ENCODE measurements at regions not wholly inside any gene's neighbourhood (a gene's known extent, or its start where the extent isn't known, plus 50 kb on each side); places are given as distances from the start of the nearest gene placed in this dataset.

DNA sequence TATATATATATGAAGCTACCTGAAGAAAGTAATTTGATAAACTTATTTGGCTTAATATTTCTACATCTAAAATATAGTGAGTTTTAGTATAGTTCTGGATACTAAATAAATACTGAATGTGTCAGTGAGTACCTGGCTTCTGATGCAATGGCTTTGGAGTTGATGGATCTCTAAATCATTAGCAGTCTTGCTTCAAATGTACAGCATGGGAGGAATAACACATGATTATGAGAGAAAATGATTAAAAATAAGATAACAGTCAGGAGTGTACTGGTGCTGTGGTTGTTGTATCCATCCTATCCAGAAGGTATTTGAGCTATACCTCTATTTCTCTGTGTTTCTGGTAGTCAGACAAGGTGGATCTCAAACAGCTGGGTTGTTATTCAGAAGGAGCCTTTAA lies 641.3 kb downstream of the TRAM1L1 start:
- H3K4me3 ChIP-seq (ENCODE audit: low read depth, poor library complexity, severe bottlenecking) = no peak overlapping the region
- DNase-seq (ENCODE audit: low spot score in 2 of 2) = no peak
- intact Hi-C loops (cut with DNase I; ENCODE audit: low total_unique reads) = no loop called here
- TF ChIP-seq POLR2A (IDR thresholded peaks at IDR 0.05) = no peak
- TF ChIP-seq, protein P1, sequence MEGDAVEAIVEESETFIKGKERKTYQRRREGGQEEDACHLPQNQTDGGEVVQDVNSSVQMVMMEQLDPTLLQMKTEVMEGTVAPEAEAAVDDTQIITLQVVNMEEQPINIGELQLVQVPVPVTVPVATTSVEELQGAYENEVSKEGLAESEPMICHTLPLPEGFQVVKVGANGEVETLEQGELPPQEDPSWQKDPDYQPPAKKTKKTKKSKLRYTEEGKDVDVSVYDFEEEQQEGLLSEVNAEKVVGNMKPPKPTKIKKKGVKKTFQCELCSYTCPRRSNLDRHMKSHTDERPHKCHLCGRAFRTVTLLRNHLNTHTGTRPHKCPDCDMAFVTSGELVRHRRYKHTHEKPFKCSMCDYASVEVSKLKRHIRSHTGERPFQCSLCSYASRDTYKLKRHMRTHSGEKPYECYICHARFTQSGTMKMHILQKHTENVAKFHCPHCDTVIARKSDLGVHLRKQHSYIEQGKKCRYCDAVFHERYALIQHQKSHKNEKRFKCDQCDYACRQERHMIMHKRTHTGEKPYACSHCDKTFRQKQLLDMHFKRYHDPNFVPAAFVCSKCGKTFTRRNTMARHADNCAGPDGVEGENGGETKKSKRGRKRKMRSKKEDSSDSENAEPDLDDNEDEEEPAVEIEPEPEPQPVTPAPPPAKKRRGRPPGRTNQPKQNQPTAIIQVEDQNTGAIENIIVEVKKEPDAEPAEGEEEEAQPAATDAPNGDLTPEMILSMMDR (IDR thresholded peaks at IDR 0.05) = no peak

DNA sequence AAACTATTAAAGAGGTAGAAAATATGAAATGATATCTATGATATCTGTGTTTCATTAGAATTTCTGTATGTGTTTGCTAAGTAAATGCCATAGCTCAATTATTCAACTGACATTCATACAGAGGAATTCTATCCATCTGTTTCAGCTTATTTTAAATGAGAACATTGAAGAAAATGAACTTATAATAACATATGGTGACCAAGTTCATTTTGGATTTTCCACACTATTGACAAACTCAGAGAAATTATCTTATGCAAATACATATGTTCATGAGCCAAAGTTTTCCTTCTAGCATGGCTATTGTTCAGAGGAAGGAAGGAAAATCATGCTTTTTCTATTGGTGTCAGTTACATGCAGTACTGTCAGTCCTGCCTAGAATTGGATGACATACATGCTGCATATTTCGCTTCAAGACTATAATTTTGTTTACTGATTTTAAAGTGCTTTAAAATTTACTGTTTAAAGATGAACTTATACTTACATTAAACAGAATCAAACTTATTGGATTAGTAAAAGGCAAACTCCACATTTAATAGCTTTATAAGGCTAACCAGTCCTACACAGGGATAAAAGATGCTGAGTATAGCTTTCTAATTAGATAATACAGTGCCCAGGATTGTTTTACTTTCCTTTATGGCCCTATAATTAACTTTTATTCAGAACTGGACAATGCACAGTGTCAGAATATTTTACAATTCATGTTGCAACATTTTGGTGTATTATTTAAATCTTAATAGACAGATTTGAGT lies 646.2 kb downstream of the TRAM1L1 start:
- intact Hi-C loops (cut with DNase I; ENCODE audit: low total_unique reads) = no loop called here
- WGBS, 2 donors = 54 to 87% methylated on average over 1 of the region's 1 CpG
- no peak for DNase-seq (ENCODE audit: low spot score in 2 of 2)
- TF ChIP-seq POLR2A (IDR thresholded peaks at IDR 0.05) = no peak
- TF ChIP-seq, protein P1 (IDR thresholded peaks at IDR 0.05) = no peak
- H3K4me3 ChIP-seq (ENCODE audit: low read depth, poor library complexity, severe bottlenecking) = no peak overlapping the region

DNA sequence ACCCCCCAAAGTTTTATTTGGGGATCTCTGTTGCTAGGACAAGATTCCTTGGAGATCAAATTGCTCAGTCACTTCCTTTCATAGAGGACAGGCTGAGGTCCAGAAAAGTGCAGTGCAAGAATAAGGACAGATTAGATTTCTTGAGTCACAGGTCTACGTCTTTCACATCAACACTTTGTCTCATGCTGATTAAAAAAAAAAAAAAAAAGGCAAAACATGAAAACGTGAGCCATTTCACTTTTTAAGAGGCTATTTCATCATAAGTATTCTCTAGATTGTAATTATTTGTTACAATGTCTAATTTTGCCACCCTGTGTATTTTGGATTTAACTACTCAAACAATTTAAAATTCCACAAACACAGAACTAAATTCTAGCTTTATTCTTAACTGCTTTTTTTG lies 647.0 kb downstream of the TRAM1L1 start:
- TF ChIP-seq, protein P1 (IDR thresholded peaks at IDR 0.05) = no peak
- no peak for TF ChIP-seq POLR2A (IDR thresholded peaks at IDR 0.05)
- no peak for DNase-seq (ENCODE audit: low spot score in 2 of 2)
- WGBS, 2 donors = 38 to 42% methylated on average over 2 of the region's 2 CpGs
- H3K4me3 ChIP-seq (ENCODE audit: low read depth, poor library complexity, severe bottlenecking) = no peak overlapping the region
- intact Hi-C loops (cut with DNase I; ENCODE audit: low total_unique reads) = no loop called here

DNA sequence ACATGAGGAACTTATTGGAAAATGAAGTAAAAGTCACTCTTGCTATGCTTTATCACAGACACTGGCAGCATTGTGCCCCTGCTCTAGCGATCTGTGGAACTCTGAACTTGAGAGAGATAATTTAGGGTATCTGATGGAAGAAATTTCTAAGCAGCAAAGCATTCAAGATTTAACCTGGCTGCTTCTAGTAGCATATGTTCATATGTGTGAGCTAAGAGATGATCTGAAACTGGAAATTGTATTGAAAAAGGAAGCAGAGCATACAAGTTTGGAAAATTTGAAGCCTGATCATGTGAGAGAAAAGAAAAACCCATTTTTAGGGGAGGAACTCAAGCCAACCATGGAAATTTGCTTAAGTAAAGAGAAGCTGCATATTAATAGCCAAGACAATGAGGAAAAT lies 657.7 kb downstream of the TRAM1L1 start:
- intact Hi-C loops (cut with DNase I; ENCODE audit: low total_unique reads) = no loop called here
- H3K4me3 ChIP-seq (ENCODE audit: low read depth, poor library complexity, severe bottlenecking) = no peak overlapping the region
- TF ChIP-seq, protein P1 (IDR thresholded peaks at IDR 0.05) = no peak
- no peak for TF ChIP-seq POLR2A (IDR thresholded peaks at IDR 0.05)
- 88% methylated on average over 1 of the region's 1 CpG for WGBS, 2 donors
- no peak for DNase-seq (ENCODE audit: low spot score in 2 of 2)

DNA sequence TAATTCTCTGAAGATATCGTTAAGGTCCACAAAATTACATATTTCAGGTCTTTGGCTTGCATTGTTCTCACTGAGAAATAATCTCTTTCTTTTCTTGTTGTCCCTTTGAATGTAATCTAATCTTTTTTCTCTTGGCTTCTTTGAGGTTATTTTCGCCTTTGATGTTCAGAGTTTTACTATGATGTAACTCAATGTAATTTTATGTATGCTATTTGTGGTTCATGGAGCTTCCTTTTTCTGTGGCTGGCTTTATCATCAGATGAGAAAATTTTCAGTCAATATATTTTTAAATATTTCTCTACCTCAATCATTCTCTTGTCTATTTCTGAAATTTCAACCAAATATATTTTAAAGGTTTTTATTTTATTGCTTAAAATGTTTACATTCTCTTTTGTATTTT lies 672.2 kb downstream of the TRAM1L1 start:
- TF ChIP-seq, protein P1 (IDR thresholded peaks at IDR 0.05) = no peak
- TF ChIP-seq POLR2A (IDR thresholded peaks at IDR 0.05) = no peak
- intact Hi-C loops (cut with DNase I; ENCODE audit: low total_unique reads) = no loop called here
- no peak overlapping the region for H3K4me3 ChIP-seq (ENCODE audit: low read depth, poor library complexity, severe bottlenecking)
- 75 to 86% methylated on average over 2 of the region's 2 CpGs for WGBS, 2 donors
- no peak for DNase-seq (ENCODE audit: low spot score in 2 of 2)

DNA sequence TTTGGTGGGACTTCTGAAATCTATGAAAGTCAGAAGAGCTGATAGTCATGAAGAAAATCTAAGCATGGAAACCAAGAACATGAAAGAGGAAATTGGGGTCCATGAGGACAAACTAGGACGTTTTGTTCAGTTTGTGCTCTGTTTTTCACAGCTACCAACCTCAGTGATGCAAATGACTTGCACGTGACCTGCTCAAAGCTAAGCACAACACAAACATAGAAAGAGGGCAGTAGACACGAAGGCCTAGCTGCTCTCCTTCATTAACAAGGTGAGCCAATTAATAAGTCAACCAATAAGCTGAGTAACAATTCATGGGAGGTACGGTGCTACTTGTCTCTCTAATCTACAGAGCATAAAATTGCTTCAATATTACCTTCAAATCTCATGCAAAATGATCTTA lies 684.1 kb downstream of the TRAM1L1 start:
- intact Hi-C loops (cut with DNase I; ENCODE audit: low total_unique reads) = no loop called here
- no peak overlapping the region for H3K4me3 ChIP-seq (ENCODE audit: low read depth, poor library complexity, severe bottlenecking)
- 69 to 72% methylated on average over 4 of the region's 4 CpGs for WGBS, 2 donors
- DNase-seq (ENCODE audit: low spot score in 2 of 2) = no peak
- TF ChIP-seq, protein P1 (IDR thresholded peaks at IDR 0.05) = no peak
- TF ChIP-seq POLR2A (IDR thresholded peaks at IDR 0.05) = no peak

Measured in lower leg skin (tissue), 4 donors.